ENCODE measurements at regions not wholly inside any gene's neighbourhood (a gene's known extent, or its start where the extent isn't known, plus 50 kb on each side); places are given as distances from the start of the nearest gene placed in this dataset.

DNA sequence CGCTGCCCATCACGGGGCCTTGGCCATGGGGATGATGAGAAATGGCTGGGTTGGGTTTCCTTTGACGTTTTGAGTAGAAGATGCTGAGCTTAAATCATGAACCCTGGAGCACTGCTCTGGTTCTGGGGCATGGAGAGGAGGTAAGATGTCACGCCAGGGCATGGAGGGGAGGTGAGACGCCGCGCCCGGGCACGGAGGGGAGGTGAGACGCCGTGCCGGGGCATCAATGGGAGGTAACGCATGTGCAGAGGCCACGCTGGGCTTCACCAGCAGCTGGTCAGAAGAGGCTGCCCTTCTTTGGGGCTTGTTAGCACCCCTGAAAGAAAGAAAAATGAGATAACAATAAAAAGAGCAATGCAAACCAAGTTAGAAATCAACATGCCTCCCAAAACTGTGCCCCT lies 322.5 kb upstream of the IRX4 start (continued):
- TF ChIP-seq, protein P1, sequence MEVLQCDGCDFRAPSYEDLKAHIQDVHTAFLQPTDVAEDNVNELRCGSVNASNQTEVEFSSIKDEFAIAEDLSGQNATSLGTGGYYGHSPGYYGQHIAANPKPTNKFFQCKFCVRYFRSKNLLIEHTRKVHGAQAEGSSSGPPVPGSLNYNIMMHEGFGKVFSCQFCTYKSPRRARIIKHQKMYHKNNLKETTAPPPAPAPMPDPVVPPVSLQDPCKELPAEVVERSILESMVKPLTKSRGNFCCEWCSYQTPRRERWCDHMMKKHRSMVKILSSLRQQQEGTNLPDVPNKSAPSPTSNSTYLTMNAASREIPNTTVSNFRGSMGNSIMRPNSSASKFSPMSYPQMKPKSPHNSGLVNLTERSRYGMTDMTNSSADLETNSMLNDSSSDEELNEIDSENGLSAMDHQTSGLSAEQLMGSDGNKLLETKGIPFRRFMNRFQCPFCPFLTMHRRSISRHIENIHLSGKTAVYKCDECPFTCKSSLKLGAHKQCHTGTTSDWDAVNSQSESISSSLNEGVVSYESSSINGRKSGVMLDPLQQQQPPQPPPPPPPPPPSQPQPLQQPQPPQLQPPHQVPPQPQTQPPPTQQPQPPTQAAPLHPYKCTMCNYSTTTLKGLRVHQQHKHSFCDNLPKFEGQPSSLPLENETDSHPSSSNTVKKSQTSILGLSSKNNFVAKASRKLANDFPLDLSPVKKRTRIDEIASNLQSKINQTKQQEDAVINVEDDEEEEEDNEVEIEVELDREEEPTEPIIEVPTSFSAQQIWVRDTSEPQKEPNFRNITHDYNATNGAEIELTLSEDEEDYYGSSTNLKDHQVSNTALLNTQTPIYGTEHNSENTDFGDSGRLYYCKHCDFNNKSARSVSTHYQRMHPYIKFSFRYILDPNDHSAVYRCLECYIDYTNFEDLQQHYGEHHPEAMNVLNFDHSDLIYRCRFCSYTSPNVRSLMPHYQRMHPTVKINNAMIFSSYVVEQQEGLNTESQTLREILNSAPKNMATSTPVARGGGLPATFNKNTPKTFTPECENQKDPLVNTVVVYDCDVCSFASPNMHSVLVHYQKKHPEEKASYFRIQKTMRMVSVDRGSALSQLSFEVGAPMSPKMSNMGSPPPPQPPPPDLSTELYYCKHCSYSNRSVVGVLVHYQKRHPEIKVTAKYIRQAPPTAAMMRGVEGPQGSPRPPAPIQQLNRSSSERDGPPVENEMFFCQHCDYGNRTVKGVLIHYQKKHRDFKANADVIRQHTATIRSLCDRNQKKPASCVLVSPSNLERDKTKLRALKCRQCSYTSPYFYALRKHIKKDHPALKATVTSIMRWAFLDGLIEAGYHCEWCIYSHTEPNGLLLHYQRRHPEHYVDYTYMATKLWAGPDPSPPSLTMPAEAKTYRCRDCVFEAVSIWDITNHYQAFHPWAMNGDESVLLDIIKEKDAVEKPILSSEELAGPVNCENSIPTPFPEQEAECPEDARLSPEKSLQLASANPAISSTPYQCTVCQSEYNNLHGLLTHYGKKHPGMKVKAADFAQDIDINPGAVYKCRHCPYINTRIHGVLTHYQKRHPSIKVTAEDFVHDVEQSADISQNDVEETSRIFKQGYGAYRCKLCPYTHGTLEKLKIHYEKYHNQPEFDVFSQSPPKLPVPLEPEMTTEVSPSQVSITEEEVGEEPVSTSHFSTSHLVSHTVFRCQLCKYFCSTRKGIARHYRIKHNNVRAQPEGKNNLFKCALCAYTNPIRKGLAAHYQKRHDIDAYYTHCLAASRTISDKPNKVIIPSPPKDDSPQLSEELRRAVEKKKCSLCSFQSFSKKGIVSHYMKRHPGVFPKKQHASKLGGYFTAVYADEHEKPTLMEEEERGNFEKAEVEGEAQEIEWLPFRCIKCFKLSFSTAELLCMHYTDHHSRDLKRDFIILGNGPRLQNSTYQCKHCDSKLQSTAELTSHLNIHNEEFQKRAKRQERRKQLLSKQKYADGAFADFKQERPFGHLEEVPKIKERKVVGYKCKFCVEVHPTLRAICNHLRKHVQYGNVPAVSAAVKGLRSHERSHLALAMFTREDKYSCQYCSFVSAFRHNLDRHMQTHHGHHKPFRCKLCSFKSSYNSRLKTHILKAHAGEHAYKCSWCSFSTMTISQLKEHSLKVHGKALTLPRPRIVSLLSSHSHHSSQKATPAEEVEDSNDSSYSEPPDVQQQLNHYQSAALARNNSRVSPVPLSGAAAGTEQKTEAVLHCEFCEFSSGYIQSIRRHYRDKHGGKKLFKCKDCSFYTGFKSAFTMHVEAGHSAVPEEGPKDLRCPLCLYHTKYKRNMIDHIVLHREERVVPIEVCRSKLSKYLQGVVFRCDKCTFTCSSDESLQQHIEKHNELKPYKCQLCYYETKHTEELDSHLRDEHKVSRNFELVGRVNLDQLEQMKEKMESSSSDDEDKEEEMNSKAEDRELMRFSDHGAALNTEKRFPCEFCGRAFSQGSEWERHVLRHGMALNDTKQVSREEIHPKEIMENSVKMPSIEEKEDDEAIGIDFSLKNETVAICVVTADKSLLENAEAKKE (CRISPR knock-in tag; IDR thresholded peaks at IDR 0.05): no peak
- TF ChIP-seq JUNB (IDR thresholded peaks at IDR 0.05; ENCODE audit: unreplicated experiment): no peak
- no peak for TF ChIP-seq EZH2 (IDR thresholded peaks at IDR 0.05; ENCODE audit: low read depth, unreplicated experiment)
- no peak for TF ChIP-seq CREB1 (CRISPR knock-in tag; IDR thresholded peaks at IDR 0.05; ENCODE audit: low read depth)
- no peak for TF ChIP-seq REST (IDR thresholded peaks at IDR 0.05; ENCODE audit: unreplicated experiment)
- no peak for TF ChIP-seq EZH2phosphoT487 (IDR thresholded peaks at IDR 0.05; ENCODE audit: unreplicated experiment)

All from GM23338 (cell line).